ELF-1 (cell line): ENCODE measurements at regions not wholly inside any gene's neighbourhood (a gene's known extent, or its start where the extent isn't known, plus 50 kb on each side); places are given as distances from the start of the nearest gene placed in this dataset.
"Not testable (repeated sequence)": the region's sequence is repeated elsewhere in the genome, so short reads cannot be mapped to it uniquely, and the experiment has no call there.

Experiments
- DNase-seq: peaks from one replicate; pipeline ENCODE4 v3.0.0-alpha.2; 2016; ENCODE audit warnings: low read depth, low spot score

DNA sequence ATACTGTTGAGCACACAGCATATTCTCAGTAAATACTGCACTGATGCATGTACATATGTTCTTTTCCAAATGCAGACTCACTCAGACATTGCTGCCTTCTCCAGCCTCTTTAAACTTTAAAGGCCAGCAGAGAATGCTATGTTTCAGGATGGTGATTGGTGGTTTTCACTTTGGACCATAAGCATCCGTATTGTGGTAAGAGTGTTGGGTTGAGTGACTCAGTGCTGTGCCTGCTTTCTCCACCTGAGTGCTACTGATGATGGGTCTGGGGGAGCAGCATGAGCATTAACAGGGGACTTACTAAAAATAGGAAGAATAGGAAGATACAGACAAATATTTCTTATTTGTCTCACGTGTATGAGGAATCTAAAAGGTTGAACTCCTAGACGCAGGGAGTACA, 56.3 kb upstream of the ZNF92 start:
- DNase-seq = no peak

- DNase-seq = no peak
Observed at GRCh38 chr7:65310761-65311160, 62.9 kb upstream of the ZNF92 start.

DNA sequence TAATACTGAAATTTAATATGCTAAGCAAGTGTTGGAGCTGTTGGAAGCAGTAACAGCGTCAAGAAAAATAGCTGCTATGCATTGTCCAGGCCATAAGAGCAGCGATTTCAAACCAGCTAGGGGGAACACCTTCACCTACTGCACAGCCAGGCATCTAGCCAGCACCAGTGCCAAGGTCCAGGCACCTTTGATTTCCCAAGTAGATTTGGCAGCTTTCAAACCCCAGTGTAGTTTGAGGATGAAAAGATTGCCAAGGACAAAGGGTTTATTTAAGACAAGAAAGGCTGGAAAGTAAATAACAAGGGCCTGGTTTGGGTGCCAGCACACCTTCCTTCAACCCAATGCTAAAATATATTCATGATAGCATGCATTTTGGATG, 65.4 kb upstream of the ZNF92 start:
- DNase-seq = no peak

DNA sequence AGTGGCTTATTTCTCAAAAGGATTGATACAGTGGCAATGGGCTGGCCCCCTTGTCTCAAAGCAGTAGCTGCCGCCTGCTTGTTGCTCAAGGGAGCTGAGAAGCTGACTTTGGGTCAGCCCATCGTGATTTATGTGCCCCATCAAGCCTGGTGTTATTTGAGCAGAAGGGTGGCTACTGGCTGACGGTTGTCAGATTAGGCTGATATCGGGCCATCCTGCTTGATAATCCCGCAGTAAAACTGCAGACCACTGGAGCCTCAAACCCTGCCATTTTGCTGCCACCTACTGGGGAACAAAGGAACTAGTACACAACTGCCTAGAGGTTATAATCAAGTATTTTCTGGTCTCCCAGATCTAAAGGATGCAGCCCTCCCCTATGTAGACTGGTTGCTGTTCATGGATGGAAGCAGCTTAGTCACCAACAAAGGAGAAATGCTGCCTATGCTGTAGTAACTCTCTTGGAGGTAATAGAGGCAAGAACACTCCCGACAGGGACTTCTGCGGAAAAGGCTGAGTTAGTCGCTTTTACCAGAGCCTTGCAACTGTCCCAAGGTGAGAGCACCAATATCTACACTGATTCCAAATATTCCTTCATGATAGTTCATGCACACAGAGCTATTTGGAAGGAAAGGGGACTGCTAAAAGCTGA, 65.9 kb upstream of the ZNF92 start:
- DNase-seq = peak; percentile 79

DNA sequence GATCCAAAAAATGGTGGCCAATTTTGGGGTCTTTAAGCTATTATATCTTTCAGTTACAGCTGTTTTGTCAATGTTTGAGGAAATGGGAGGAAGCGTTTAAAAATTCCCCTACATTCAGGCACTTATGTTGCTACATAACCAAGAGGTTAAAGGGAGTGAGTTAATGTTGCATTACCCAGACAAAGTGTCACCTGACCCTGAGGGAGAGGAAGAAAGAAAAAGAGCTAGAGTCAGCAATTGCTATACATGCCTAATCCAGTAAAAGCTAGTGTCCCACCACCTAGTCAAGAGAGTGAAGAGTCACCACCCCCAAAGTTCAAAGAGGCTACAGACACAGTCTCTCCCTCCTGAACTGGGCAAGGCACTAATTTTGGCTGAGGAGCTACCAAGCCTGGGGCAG, 69.5 kb upstream of the ZNF92 start:
- peak; percentile 18 for DNase-seq

- DNase-seq = no peak
Observed at GRCh38 chr7:65302883-65303282, 70.8 kb upstream of the ZNF92 start.

- DNase-seq = no peak
Observed at GRCh38 chr7:65301007-65301406, 72.6 kb upstream of the ZNF92 start.

GRCh38 chr7:65295409-65295808, 78.2 kb upstream of the ZNF92 start:
- DNase-seq = no peak

GRCh38 chr7:65290340-65290739, 83.3 kb upstream of the ZNF92 start:
- not testable (repeated sequence) for DNase-seq

DNA sequence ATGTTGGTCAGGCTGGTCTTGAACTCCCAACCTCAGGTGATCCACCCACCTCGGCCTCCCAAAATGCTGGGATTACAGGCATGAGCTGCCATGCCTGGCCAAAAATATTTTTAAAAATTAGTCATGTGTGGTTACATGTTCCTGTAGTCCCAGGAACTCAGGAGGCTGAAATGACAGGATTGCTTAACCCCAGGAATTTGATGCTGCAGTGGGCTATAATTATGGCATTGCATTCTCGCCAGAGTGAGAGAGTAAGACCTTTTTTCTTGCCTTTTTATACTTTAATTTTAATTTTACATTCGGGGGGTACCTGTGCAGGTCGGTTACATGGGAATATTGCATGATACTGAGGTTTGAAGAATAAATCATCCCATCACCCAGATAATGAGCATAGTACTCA, 86.6 kb upstream of the ZNF92 start:
- no peak for DNase-seq

DNA sequence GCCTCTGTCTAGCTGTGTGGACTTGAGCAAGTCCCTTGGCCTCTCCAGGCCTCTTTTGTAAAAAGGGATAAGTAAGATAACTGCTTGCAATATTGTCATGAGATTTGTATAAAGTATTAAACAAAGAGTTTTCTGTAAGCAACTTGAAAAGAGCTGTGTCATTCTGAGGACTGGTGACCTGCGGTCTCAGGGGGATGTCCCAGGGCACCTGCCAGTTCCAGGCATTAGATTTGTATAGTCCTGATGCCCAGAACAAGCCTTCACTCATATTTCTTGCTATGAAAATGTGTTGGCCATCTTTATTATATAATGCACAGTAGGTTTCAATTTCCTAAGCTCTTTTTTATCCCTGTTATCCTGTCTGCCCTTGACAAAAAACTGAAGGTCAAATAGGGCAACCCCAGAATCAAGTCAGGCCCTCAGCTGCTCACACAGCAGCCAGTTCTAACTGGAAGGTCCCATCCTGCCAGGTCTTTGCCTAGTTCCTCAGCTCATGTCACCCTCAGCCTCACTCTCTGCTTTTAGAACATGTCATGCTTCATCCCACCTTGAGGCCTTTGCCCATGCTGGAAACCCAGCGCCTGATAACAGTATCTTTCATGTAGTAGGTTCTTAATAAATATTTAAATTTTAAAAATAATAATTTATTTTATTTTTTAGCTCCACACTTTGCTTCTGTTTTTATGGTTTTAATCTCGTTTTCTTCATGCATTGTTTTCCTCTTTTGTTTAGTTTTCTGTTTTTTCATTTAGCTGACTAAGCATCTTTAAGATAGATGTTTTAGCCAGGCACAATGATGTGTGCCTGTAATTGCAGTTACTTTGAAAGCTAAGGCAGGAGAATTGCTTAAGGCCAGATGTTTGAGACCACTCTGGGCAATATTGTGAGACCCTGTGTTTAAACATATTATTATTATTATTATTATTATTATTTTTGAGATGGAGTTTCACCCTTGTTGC, 87.5 kb upstream of the ZNF92 start:
- DNase-seq = no peak

DNA sequence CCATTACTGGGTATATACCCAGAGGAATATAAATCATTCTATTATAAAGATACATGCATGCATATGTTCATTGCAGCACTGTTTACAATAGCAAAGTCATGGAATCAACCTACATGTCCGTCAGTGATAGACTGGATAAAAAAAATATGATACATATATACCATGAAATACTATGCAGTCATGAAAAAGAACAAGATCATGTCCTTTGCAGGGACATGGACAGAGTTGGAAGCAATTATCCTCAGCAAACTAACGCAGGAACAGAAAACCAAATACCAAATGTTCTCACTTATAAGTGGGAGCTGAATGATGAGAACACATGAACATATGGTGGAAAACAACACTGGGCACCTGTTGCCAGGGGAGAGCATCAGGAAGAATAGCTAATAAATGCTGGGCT, 88.4 kb upstream of the ZNF92 start:
- DNase-seq = not testable (repeated sequence)

DNA sequence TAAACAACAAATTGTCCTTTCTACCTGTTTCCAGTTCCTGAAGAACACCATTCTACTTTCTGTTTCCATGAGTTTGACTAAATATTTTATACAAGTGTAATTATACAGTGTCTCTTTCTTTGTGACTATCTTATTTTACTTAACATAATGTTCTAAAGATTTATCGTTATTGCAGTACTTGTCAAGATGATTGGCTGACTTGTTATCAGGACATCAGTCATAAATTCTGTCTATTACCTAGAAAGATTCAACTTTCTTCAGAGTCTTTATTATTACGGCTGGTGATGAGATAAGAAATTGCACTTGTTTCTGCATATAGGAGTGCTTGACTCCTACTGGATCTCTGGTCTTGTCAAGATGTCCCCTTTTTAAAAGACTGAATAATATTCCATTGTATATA, 93.9 kb upstream of the ZNF92 start:
- no peak for DNase-seq

DNA sequence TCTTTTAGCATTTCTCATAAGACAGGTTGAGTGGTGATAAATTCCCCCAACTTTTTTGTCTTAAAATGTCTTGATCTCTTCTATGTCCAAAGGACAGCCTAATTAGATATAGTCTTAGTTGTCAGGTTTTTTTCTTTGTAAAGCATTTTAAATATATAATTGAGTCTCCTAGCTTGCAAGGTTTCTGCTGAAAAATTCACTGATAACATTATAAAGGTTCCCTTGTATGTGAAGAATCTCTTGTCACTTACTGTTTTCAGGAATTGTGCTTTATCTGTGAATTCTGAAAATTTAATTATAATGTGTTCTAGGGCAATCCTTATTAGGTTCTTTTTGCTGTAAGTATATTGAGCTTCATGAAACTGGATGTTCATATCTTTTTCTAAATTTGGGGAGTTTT, 96.8 kb upstream of the ZNF92 start:
- DNase-seq = no peak

DNA sequence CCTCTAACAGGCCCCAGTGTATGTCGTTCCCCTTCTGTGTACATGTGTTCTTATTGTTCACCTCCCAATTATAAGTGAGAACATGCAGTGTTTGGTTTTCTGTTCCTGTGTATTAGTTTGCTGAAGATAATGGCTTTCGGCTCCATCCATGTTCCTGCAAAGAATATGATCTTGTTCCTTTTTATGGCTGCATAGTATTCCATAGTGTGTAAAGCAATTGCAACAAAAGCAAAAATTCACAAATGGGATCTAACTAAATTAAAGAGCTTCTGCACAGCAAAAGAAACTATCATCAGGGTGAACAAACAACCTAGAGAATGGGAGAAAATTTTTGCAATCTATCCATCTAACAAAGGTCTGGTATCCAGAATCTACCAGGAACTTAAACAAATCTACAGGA, 102.2 kb upstream of the ZNF92 start:
- DNase-seq = not testable (repeated sequence)

DNA sequence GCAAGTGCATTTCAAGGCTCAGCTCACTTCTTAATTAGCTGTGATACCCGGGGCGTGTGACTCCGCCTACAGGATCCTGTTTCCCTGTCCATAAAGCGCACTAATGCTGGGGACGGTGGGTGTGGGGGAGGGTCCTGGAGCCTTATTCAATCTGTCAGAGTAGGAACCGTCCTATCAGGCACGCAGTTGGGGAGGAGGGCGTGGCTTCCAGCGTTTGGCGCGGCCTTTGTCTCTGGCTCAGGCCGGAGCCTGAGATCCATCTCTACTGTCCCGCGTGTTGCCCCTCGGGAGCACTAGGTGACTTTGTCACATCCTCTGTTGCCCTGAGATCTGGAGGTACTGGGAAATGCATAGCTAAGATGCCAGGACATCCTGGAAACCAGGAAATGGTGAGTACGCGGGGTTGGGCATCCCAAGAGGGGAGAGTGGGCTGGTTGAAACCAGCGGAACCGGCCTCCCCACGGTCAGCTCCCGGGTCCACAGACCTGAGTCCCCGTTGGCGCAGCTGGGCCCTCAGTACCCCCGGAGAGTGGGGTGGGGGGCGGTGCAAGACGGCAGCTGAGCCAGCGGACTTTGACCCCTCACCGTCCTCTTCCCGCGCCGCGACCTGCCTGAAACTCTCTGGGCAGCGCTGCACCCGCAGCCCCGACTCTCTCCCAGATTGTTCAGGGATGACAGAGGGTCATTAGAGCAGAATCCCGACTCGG, 104.4 kb upstream of the ZNF92 start:
- DNase-seq = peak; percentile 97

DNA sequence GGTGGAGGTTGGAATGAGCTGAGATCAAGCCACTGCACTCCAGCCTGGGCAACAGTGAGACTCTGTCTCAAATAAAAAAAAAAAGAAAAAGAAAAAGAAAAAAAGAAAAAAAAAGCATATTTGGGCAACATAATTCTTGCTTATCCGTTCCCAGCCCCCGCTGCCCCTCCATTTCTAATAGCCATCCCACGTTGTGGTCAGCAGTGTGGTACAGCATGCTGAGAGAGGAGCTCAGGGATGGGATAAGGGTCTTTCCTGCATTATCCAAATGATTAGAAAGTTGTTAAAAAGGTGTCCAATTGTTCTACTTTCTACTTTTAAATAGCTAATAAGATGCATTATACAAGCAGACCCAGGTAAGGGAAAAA, 104.9 kb upstream of the ZNF92 start:
- DNase-seq = no peak

DNA sequence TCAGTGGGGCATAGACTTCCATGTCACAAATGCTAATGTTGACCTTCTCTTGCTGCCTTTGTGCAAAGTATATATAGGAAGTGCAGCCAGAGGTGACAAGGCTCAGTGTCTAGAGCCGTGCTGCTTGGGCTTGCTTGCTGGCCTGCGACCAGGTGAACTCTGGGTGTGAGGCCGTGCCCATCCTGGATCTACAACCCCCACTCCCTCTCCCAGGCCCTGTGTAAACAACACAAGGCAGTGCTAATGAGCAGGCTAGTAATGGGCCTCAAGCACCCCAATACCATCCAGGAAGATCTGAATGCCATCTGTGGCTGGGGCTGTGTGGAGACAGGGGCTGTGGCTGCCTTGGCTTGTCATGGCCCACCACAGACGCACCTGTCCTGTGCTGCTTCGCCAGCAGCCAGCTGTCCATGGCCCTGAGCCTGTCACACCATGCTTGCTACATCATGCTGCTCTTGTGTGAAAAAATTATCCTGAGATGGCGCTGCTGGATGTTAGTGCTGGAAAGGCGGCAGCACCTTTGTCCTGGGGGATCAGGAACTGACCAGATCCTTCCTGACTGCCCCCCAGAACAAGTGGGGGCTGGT, 107.6 kb upstream of the ZNF92 start:
- DNase-seq = no peak

DNA sequence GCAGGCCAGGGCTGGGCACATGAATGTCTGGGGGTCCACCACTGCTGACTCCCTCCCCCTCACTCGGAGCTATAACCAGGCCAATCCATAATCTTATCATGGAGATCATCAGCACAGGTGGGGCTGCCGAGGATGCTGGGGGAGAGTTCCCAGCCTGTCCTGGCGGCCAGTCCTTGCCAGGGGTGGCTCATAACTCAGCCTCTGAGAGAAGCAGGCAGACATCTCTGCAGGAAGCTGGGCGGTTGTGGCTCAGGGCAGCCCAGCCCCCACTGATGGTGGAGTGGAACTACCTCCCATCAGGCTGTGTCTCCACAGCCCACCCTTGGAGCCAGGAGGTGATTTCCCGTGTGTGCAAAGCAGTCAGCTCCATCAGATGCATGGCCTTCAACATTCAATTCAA, 109.4 kb upstream of the ZNF92 start:
- no peak for DNase-seq

DNA sequence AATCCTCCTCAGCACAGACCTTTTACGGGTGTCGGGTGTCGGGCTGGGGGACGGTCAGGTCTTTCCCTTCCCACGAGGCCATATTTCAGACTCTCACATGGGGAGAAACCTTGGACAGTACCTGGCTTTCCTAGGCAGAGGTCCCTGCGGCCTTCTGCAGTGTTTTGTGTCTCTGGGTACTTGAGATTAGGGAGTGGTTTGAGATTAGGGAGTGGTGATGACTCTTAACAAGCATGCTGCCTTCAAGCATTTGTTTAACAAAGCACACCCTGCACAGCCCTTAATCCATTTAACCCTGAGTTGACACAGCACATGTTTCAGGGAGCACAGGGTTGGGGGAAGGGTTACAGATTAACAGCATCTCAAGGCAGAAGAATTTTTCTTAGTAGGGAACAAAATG, 113.0 kb upstream of the ZNF92 start:
- DNase-seq = not testable (repeated sequence)

DNA sequence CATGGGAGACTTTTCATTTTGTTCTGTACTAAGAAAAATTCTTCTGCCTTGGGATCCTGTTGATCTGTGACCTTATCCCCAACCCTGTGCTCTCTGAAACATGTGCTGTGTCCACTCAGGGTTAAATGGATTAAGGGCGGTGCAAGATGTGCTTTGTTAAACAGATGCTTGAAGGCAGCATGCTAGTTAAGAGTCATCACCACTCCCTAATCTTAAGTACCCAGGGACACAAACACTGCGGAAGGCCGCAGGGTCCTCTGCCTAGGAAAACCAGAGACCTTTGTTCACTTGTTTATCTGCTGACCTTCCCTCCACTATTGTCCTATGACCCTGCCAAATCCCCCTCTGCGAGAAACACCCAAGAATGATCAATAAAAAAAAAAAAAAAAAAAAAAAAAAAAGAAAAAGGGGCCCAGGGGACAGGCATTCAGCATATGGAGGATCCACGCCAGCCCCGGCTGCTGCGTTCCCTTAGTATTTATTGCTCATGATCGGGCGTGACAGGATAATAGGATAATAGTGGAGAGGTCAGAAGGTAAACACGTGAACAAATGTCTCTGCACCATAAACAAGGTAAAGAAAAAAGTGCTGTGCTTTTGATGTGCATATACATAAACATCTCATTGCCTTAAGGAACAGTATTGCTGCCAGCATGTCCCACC, 113.7 kb upstream of the ZNF92 start:
- not testable (repeated sequence) for DNase-seq

DNA sequence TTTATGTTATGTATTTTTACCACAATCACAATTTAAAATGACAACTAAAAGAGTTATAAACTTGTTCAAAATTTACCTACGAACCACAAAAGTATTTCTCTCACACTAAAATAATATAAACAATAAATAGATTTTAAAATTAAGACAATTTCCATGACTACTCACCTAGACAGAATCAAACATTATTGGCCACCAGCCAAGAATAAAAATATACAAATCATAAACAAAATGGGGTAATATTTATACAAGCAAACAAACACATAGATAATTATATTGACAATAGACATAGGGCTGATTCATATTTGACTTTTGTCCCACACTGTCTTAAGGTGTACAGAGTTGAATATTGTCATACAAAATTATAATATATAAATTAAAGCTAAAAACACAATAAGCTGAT, 119.6 kb upstream of the ZNF92 start:
- DNase-seq = no peak
